ENCODE measurements at regions not wholly inside any gene's neighbourhood (a gene's known extent, or its start where the extent isn't known, plus 50 kb on each side); places are given as distances from the start of the nearest gene placed in this dataset.

DNA sequence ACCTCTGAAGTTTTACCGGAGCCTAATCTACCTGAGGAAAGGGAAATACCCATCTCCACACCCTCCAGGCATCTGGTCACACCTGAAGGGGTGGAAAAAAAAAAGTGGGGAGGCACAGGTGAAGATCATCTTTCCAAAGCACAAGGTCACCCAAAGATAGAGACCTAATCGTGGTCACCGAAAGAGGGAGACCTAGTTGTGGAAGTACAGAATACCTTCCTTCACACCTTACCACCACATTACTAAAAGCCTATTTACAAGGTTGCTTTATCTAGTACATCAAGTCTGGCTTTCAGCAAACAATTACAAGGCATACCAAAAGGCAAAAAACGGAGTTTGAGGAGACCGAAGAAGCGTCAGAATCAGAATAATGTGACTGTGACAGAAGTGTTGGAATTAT lies 110.0 kb upstream of the ARPP21 start:
- TF ChIP-seq, protein P1, sequence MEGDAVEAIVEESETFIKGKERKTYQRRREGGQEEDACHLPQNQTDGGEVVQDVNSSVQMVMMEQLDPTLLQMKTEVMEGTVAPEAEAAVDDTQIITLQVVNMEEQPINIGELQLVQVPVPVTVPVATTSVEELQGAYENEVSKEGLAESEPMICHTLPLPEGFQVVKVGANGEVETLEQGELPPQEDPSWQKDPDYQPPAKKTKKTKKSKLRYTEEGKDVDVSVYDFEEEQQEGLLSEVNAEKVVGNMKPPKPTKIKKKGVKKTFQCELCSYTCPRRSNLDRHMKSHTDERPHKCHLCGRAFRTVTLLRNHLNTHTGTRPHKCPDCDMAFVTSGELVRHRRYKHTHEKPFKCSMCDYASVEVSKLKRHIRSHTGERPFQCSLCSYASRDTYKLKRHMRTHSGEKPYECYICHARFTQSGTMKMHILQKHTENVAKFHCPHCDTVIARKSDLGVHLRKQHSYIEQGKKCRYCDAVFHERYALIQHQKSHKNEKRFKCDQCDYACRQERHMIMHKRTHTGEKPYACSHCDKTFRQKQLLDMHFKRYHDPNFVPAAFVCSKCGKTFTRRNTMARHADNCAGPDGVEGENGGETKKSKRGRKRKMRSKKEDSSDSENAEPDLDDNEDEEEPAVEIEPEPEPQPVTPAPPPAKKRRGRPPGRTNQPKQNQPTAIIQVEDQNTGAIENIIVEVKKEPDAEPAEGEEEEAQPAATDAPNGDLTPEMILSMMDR (optimal IDR thresholded peaks at IDR 0.05 in 1 of 3, IDR thresholded peaks at IDR 0.05 in 1 of 3, conservative IDR thresholded peaks at IDR 0.05 in 1 of 3; ENCODE audit: extremely low read depth in 1 of 3, insufficient read depth in 2 of 3, low read length in 3 of 3) = no peak
- no peak for TF ChIP-seq EZH2 (IDR thresholded peaks at IDR 0.05; ENCODE audit: low read length)
- H3K4me2 ChIP-seq (ENCODE audit: control insufficient read depth, extremely low read depth, insufficient read depth, low read depth, low read length) = no peak overlapping the region
- H3K9ac ChIP-seq (ENCODE audit: control insufficient read depth, extremely low read depth, insufficient read depth, low read length) = no peak overlapping the region
- no peaks in the 10 kb centered on the region for H3K36me3 ChIP-seq (ENCODE audit: control insufficient read depth in 2 of 2, extremely low read depth in 1 of 2, insufficient read depth in 2 of 2, low read length in 2 of 2)
- H3K4me3 ChIP-seq (ENCODE audit: control insufficient read depth in 2 of 3, extremely low read depth in 1 of 3, insufficient read depth in 2 of 3, low read depth in 1 of 3, low read length in 3 of 3) = no peak overlapping the region
- H4K20me1 ChIP-seq (ENCODE audit: control insufficient read depth, extremely low read depth, insufficient read depth, low read length) = no peaks in the 10 kb centered on the region
- H3K9me3 ChIP-seq (ENCODE audit: control insufficient read depth, low read depth, low read length) = no peaks in the 10 kb centered on the region
- no peaks in the 10 kb centered on the region for H3K79me2 ChIP-seq (ENCODE audit: control insufficient read depth, insufficient read depth, low read length)
- DNase-seq (ENCODE audit: low read depth, low spot score) (no peak), FAIRE-seq (no peak)
- H3K9me1 ChIP-seq (ENCODE audit: control insufficient read depth, extremely low read depth, insufficient read depth, low read length) = no peaks in the 10 kb centered on the region
- H3K27ac ChIP-seq (ENCODE audit: control insufficient read depth, insufficient read depth, low read length) = no peak overlapping the region
- no peak overlapping the region for H2AFZ ChIP-seq (ENCODE audit: control insufficient read depth, low read length)
- H3K4me1 ChIP-seq (ENCODE audit: control insufficient read depth, extremely low read depth, insufficient read depth, low read length) = no peaks in the 10 kb centered on the region
- H3K27me3 ChIP-seq (ENCODE audit: control insufficient read depth, extremely low read depth, insufficient read depth, low read length) = no peaks in the 10 kb centered on the region
- dilution Hi-C loops (cut with MboI; ENCODE audit: extremely low pct_ligation_motif_present, low sequenced_read_pairs) = no loop called here

DNA sequence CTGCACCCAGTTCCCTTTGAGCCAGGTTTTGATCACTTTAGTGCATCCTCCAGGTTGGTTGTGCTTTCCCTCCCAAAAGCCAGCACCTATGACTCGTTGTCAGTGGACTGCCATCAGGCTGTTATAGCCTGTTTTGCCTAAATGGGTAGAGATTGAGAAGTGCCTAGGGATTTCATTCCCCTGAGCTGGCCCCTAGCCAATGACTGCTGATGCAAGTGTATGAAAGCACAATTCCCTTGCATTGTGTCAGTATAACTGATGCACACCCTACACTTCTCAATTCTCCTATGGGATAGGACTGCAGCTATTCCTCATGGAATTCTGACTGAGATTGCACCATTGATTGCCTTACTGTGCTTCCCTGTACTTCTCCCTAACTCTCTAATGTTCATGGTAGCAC lies 102.1 kb upstream of the ARPP21 start:
- Histone ChIP-seq H2AFZ (ENCODE audit: control insufficient read depth, low read length) (no peak overlapping the region), H4K20me1 (ENCODE audit: control insufficient read depth, extremely low read depth, insufficient read depth, low read length) (no peaks in the 10 kb centered on the region), H3K4me3 (ENCODE audit: control insufficient read depth in 2 of 3, extremely low read depth in 1 of 3, insufficient read depth in 2 of 3, low read depth in 1 of 3, low read length in 3 of 3) (no peak overlapping the region), H3K79me2 (ENCODE audit: control insufficient read depth, insufficient read depth, low read length) (no peaks in the 10 kb centered on the region), H3K27ac (ENCODE audit: control insufficient read depth, insufficient read depth, low read length) (no peak overlapping the region), H3K36me3 (ENCODE audit: control insufficient read depth in 2 of 2, extremely low read depth in 1 of 2, insufficient read depth in 2 of 2, low read length in 2 of 2) (no peaks in the 10 kb centered on the region), H3K4me1 (ENCODE audit: control insufficient read depth, extremely low read depth, insufficient read depth, low read length) (no peaks in the 10 kb centered on the region), H3K9me1 (ENCODE audit: control insufficient read depth, extremely low read depth, insufficient read depth, low read length) (no peaks in the 10 kb centered on the region), H3K27me3 (ENCODE audit: control insufficient read depth, extremely low read depth, insufficient read depth, low read length) (no peaks in the 10 kb centered on the region), H3K4me2 (ENCODE audit: control insufficient read depth, extremely low read depth, insufficient read depth, low read depth, low read length) (no peak overlapping the region), H3K9ac (ENCODE audit: control insufficient read depth, extremely low read depth, insufficient read depth, low read length) (no peak overlapping the region), H3K9me3 (ENCODE audit: control insufficient read depth, low read depth, low read length) (no peaks in the 10 kb centered on the region)
- DNase-seq (ENCODE audit: low read depth, low spot score) = no peak
- dilution Hi-C loops (cut with MboI; ENCODE audit: extremely low pct_ligation_motif_present, low sequenced_read_pairs) = no loop called here
- FAIRE-seq = no peak
- TF ChIP-seq, protein P1 (optimal IDR thresholded peaks at IDR 0.05 in 1 of 3, IDR thresholded peaks at IDR 0.05 in 1 of 3, conservative IDR thresholded peaks at IDR 0.05 in 1 of 3; ENCODE audit: extremely low read depth in 1 of 3, insufficient read depth in 2 of 3, low read length in 3 of 3) = no peak
- TF ChIP-seq EZH2 (IDR thresholded peaks at IDR 0.05; ENCODE audit: low read length) = no peak

Measured in keratinocyte (primary cell).